ENCODE measurements at regions not wholly inside any gene's neighbourhood (a gene's known extent, or its start where the extent isn't known, plus 50 kb on each side); places are given as distances from the start of the nearest gene placed in this dataset.
"Not testable (repeated sequence)": the region's sequence is repeated elsewhere in the genome, so short reads cannot be mapped to it uniquely, and the experiment has no call there.

DNA sequence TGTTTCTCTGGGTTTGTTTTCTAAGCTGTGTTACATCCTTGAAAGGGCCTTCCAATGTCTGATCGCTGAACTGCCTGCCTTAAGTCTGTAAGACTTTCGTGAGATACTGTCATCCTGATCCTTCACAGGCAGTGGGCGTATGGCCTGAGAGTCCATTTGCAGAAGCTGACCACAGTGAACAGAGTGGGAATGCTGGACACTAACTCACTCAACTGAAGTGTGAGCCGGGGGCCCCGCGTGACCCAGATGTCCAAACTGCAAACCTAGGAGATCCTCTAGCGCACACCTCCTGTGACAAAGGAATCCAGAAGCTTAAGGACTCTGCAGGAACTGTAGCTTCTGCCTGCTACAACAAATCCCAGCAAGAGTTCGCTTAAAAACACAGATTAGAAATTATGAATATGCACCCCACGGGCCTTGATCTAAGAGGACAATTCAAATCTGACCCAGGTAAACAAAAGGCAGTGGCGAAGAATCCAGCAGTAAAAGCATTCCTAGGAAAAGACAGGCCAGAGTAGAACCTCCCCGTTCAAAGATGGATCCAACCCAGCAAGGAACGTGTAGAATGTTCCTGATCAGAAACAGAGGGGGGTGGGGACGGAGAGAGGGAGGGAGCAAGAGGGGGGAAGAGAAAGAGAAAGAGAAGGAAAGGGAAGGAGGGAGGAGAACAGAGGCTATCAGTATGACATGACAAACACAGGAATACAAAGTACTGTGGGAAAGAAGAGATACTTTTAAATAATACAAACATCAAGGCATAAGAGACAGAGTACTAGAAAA is 135.0 kb upstream of the AFDN start:
- no peak for DNase-seq (ENCODE audit: low spot score)
- TF ChIP-seq, protein P1, sequence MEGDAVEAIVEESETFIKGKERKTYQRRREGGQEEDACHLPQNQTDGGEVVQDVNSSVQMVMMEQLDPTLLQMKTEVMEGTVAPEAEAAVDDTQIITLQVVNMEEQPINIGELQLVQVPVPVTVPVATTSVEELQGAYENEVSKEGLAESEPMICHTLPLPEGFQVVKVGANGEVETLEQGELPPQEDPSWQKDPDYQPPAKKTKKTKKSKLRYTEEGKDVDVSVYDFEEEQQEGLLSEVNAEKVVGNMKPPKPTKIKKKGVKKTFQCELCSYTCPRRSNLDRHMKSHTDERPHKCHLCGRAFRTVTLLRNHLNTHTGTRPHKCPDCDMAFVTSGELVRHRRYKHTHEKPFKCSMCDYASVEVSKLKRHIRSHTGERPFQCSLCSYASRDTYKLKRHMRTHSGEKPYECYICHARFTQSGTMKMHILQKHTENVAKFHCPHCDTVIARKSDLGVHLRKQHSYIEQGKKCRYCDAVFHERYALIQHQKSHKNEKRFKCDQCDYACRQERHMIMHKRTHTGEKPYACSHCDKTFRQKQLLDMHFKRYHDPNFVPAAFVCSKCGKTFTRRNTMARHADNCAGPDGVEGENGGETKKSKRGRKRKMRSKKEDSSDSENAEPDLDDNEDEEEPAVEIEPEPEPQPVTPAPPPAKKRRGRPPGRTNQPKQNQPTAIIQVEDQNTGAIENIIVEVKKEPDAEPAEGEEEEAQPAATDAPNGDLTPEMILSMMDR (IDR thresholded peaks at IDR 0.05) = no peak
- no peak for ATAC-seq (ENCODE audit: low FRiP score)

DNA sequence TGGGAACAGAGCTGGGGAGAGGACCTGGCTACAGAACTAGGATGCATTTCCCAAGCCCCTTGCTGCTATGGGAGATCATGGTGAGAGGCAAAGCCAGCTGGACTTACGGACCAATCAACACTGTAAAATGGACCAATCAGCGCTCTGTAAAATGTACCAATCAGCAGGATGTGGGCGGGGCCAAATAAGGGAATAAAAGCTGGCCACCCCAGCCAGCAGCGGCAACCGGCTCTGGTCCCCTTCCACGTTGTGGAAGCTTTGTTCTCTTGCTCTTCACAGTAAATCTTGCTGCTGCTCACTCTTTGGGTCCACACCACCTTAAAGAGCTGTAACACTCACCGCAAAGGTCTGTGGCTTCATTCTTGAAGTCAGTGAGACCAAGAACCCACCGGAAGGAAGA is 133.2 kb upstream of the AFDN start:
- DNase-seq (ENCODE audit: low spot score); ATAC-seq (ENCODE audit: low FRiP score): not testable (repeated sequence)

DNA sequence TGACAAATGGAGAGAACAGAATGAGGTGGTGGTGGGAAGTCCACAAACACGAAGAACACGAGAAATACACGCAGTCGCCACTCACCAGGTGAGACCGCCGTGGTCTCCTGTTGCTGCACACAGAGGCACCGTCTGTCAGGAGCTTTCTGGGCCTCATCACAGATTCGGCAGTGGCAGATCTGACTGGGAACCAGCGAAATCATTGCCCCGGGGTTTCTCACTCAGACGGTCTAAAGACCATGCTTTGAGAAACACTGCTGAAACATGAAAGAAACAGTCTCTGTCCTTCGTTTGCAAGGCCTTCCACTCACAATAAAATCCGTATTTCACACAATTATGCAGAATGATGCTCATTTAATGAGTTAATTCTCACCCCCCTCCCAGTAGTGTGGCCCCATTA is 130.9 kb upstream of the AFDN start:
- TF ChIP-seq, protein P1 (IDR thresholded peaks at IDR 0.05) = no peak
- DNase-seq (ENCODE audit: low spot score) = no peak
- ATAC-seq (ENCODE audit: low FRiP score) = no peak

DNA sequence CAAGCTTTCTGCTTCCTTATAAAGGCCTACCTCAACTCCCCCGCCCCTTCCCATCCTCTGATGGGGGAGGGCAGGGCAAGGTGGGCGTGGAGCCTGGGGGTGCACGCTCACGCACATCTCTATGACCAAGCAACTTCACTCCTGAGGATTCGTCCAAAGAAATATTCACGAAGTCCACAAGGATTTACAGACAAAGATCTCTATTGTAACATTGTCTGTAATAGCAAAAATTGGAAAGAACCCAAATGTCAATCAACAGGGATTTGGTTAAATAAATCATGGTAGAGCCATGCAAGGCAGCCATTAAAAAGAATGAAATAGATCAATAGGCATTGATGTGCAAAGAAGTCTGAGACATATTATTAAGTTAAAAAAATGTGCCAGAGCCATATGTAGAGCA is 130.4 kb upstream of the AFDN start:
- TF ChIP-seq, protein P1 (IDR thresholded peaks at IDR 0.05) = no peak
- DNase-seq (ENCODE audit: low spot score) (no peak), ATAC-seq (ENCODE audit: low FRiP score) (no peak)

DNA sequence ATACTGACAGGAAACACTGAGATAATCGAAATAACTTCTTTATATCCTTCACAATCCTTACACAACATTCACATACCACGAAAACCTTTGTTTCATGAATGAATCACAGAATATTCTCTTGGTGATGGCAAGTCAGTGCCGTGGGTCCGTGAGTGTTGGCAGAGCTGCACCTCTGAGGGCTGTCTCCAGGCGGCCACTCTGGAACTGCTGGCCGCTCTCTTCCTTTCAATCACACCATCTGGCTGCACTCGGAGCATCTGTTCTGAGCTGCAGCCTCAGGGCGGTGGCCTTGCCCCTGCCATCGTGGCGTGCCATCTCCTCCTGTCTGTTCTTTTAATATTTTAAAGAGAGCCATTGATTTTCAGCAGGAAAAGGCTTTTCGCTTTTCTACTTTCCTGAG is 129.4 kb upstream of the AFDN start:
- no peak for ATAC-seq (ENCODE audit: low FRiP score)
- no peak for DNase-seq (ENCODE audit: low spot score)
- TF ChIP-seq, protein P1 (IDR thresholded peaks at IDR 0.05) = no peak

DNA sequence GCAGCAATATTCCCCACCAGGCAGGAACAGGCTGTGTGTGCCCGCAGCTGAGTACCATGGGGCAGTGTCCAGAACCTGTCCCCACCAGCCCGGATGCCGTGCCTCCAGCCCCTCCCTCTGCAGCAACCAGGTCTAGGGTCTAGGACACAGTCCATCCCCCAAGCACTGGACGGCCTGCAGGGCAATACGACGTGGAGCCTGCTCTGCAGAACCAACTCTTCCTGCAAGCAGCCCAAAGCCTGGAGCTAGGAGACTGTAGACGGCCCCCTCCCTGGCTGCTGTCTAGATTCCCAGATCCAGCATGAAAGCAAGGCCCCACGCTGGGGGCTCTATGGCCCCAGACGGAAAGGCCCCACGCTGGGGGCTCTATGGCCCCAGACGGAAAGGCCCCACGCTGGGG is 128.2 kb upstream of the AFDN start:
- DNase-seq (ENCODE audit: low spot score) (no peak), ATAC-seq (ENCODE audit: low FRiP score) (no peak)

DNA sequence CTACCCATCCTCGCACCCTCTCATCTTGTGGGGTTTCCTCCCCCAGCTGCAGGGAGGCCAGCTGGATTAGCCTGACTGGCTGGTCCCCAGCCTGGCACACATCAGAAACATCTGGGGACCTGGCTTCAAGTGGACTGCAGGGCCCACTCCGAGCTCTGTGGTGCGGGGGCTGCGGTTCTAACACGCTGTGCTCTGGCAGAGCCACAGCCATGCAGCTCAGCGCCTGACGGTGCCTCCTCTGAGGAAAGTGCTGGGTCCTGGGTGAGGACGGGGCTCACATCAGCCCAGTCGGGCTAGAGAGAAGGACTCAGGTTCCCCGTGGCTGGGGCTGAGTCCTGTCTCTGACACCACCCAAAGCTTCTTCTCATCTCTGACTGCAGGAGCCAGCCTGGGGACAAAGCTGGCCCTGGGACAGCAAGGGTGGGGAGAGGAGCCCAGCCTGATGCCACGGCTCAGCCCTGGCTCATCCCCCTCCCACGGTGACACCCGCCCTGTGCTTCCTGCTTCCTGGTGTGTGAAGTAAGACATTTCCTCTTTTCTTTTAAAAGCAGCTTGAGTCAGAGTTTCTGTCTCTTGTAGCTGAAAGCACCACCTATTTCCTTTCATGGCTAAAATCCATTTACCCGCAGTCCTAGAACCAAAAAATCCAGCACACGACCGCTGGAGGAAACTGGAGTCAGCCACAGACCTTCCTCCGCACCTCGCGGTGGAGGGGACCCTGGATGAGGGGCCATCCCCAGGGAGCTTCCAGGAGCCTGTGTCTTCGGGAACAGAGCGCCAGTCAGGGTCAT is 127.4 kb upstream of the AFDN start:
- ATAC-seq (ENCODE audit: low FRiP score) (peak; percentile 82), DNase-seq (ENCODE audit: low spot score) (no peak)

More for the DNA sequence above, 128.2 kb upstream of the AFDN start:
- TF ChIP-seq, protein P1 (IDR thresholded peaks at IDR 0.05) = no peak

More for the DNA sequence above, 127.4 kb upstream of the AFDN start:
- TF ChIP-seq, protein P1 (IDR thresholded peaks at IDR 0.05) = no peak
